ENCODE measurements at regions not wholly inside any gene's neighbourhood (a gene's known extent, or its start where the extent isn't known, plus 50 kb on each side); places are given as distances from the start of the nearest gene placed in this dataset.

DNA sequence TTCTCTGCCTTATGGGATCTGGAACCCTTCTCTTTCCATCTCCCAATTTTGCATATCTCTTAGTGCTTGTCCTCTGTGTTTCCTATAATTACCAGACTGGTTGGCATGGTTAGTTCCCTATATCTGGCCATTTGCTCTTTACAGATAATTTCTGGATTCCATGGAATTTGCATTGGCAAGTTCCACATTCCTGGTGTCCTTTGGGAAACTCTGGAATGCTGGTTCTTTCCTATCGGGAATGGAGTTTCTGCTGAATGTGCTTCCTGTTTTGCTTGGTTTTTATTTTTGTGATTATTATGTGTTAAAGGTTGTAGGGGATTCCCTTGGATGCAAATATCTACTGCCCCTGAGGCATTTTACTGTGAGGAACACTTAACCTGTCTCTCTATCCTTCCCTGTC is 193.0 kb upstream of the BTG1 start:
- Histone ChIP-seq H3K4me1 (ENCODE audit: insufficient read depth, low read length) (no peaks in the 10 kb centered on the region), H3K36me3 (ENCODE audit: insufficient read depth, low read length) (no peaks in the 10 kb centered on the region), H3K9me3 (ENCODE audit: insufficient read depth, low read depth, low read length) (no peaks in the 10 kb centered on the region), H3K9ac (ENCODE audit: low read depth, low read length) (no peak overlapping the region), H3K27ac (ENCODE audit: low read depth, low read length) (no peak overlapping the region), H3K4me3 (ENCODE audit: low read length) (no peak overlapping the region), H3K27me3 (ENCODE audit: insufficient read depth, low read length) (no peaks in the 10 kb centered on the region)
- WGBS: 96% methylated on average over 1 of the region's 1 CpG

- Histone ChIP-seq H3K9ac (ENCODE audit: low read depth, low read length) (no peak overlapping the region), H3K27ac (ENCODE audit: low read depth, low read length) (no peak overlapping the region), H3K27me3 (ENCODE audit: insufficient read depth, low read length) (no peaks in the 10 kb centered on the region), H3K9me3 (ENCODE audit: insufficient read depth, low read depth, low read length) (no peaks in the 10 kb centered on the region), H3K4me3 (ENCODE audit: low read length) (no peak overlapping the region), H3K36me3 (ENCODE audit: insufficient read depth, low read length) (no peaks in the 10 kb centered on the region), H3K4me1 (ENCODE audit: insufficient read depth, low read length) (no peaks in the 10 kb centered on the region)
- no CpG with 5 or more reads among the region's 2 CpGs for WGBS
These were observed 192.5 kb upstream of the BTG1 start for GRCh38 chr12:92338102-92338501.

GRCh38 chr12:92337128-92337527 is 191.5 kb upstream of the BTG1 start:
- Histone ChIP-seq H3K36me3 (ENCODE audit: insufficient read depth, low read length) (no peaks in the 10 kb centered on the region), H3K4me3 (ENCODE audit: low read length) (no peak overlapping the region), H3K9me3 (ENCODE audit: insufficient read depth, low read depth, low read length) (no peaks in the 10 kb centered on the region), H3K27ac (ENCODE audit: low read depth, low read length) (no peak overlapping the region), H3K4me1 (ENCODE audit: insufficient read depth, low read length) (no peaks in the 10 kb centered on the region), H3K27me3 (ENCODE audit: insufficient read depth, low read length) (no peaks in the 10 kb centered on the region), H3K9ac (ENCODE audit: low read depth, low read length) (no peak overlapping the region)
- WGBS: 98% methylated on average over 4 of the region's 4 CpGs

DNA sequence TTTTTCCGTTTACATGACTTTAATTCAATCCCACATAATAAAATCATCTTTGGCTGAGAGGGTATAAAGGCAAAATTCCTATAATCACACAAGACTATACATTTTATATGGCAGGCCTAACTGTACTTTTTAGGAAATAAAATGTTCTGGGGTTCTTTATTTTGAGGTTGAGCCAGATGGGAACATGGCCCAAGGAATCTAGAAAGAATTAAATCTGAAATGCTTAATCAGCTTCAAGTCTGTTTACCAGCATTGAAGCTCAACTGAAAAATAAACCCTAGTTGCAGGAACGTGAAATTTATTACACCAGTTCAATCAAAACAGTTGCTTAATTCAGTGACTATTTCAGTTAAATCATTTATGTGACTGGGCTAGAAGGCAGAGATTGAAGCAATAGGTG is 191.0 kb upstream of the BTG1 start:
- no peak overlapping the region for H3K4me3 ChIP-seq (ENCODE audit: low read length)
- WGBS: 95% methylated on average over 1 of the region's 2 CpGs
- H3K4me1 ChIP-seq (ENCODE audit: insufficient read depth, low read length): no peaks in the 10 kb centered on the region
- no peak overlapping the region for H3K9ac ChIP-seq (ENCODE audit: low read depth, low read length)
- H3K27me3 ChIP-seq (ENCODE audit: insufficient read depth, low read length): no peaks in the 10 kb centered on the region
- H3K36me3 ChIP-seq (ENCODE audit: insufficient read depth, low read length): no peaks in the 10 kb centered on the region
- H3K27ac ChIP-seq (ENCODE audit: low read depth, low read length): no peak overlapping the region
- no peaks in the 10 kb centered on the region for H3K9me3 ChIP-seq (ENCODE audit: insufficient read depth, low read depth, low read length)

- Histone ChIP-seq H3K9ac (ENCODE audit: low read depth, low read length) (no peak overlapping the region), H3K27me3 (ENCODE audit: insufficient read depth, low read length) (no peaks in the 10 kb centered on the region), H3K9me3 (ENCODE audit: insufficient read depth, low read depth, low read length) (no peaks in the 10 kb centered on the region), H3K4me3 (ENCODE audit: low read length) (no peak overlapping the region), H3K4me1 (ENCODE audit: insufficient read depth, low read length) (no peaks in the 10 kb centered on the region), H3K27ac (ENCODE audit: low read depth, low read length) (no peak overlapping the region), H3K36me3 (ENCODE audit: insufficient read depth, low read length) (no peaks in the 10 kb centered on the region)
- 94% methylated on average over 4 of the region's 4 CpGs for WGBS
These were observed 190.2 kb upstream of the BTG1 start for GRCh38 chr12:92335831-92336230.

GRCh38 chr12:92334552-92334951 is 188.9 kb upstream of the BTG1 start:
- Histone ChIP-seq H3K36me3 (ENCODE audit: insufficient read depth, low read length) (no peaks in the 10 kb centered on the region), H3K27me3 (ENCODE audit: insufficient read depth, low read length) (no peaks in the 10 kb centered on the region), H3K4me3 (ENCODE audit: low read length) (no peak overlapping the region), H3K9ac (ENCODE audit: low read depth, low read length) (no peak overlapping the region), H3K9me3 (ENCODE audit: insufficient read depth, low read depth, low read length) (no peaks in the 10 kb centered on the region), H3K27ac (ENCODE audit: low read depth, low read length) (no peak overlapping the region), H3K4me1 (ENCODE audit: insufficient read depth, low read length) (0 out of 2 replicates have a peak, but pooled peaks cover 5% of the 10 kb centered on the region)
- WGBS: 93% methylated on average over 4 of the region's 4 CpGs

DNA sequence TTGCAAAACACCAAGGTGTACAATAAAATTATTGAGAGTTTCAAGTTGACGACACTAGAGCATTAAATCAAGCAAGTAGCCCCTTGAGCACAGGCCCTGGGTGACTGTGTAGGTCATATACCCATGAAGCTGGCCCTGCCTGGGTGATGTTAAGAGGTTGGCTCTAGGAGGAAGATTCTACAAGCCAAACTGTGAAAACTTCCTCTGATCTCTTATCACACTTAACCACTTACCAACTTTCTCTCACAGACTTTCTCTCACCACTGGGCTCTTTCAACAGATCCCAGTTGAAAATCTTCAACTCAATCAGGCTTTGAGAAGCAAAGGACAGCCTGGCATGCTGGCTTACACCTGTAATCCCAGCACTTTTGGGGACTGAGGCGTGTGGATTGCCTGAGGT is 186.9 kb upstream of the BTG1 start:
- H3K4me3 ChIP-seq (ENCODE audit: low read length): no peak overlapping the region
- H3K4me1 ChIP-seq (ENCODE audit: insufficient read depth, low read length): 0 out of 2 replicates have a peak, but pooled peaks cover 5% of the 10 kb centered on the region
- no peaks in the 10 kb centered on the region for H3K9me3 ChIP-seq (ENCODE audit: insufficient read depth, low read depth, low read length)
- H3K36me3 ChIP-seq (ENCODE audit: insufficient read depth, low read length): no peaks in the 10 kb centered on the region
- H3K27ac ChIP-seq (ENCODE audit: low read depth, low read length): no peak overlapping the region
- H3K9ac ChIP-seq (ENCODE audit: low read depth, low read length): no peak overlapping the region
- 97% methylated on average over 2 of the region's 2 CpGs for WGBS
- no peaks in the 10 kb centered on the region for H3K27me3 ChIP-seq (ENCODE audit: insufficient read depth, low read length)

DNA sequence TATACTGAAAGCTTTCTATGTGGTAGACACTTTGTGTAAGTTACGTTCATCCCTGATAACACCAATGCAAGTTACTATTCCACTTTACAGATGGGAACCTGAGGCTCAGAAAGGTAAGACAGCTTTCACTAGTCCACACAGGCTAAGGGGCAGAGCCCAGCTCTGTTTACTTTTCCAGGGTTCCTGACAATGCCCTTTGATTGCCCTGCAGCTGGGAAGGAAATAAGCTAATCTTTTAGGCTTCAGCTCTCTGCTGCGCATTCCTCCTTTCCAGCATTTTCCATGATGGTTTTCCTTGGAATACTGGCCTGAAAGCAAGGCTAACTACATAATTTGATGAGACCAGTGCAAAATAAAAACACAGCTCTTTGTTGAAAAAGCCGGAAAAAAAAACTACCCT is 185.7 kb upstream of the BTG1 start:
- Histone ChIP-seq H3K4me3 (ENCODE audit: low read length) (no peak overlapping the region), H3K36me3 (ENCODE audit: insufficient read depth, low read length) (no peaks in the 10 kb centered on the region), H3K27ac (ENCODE audit: low read depth, low read length) (no peak overlapping the region), H3K9ac (ENCODE audit: low read depth, low read length) (no peak overlapping the region), H3K27me3 (ENCODE audit: insufficient read depth, low read length) (no peaks in the 10 kb centered on the region), H3K4me1 (ENCODE audit: insufficient read depth, low read length) (0 out of 2 replicates have a peak, but pooled peaks cover 5% of the 10 kb centered on the region), H3K9me3 (ENCODE audit: insufficient read depth, low read depth, low read length) (no peaks in the 10 kb centered on the region)
- 91% methylated on average over 3 of the region's 3 CpGs for WGBS

- WGBS: 91% methylated on average over 3 of the region's 3 CpGs
- Histone ChIP-seq H3K9ac (ENCODE audit: low read depth, low read length) (no peak overlapping the region), H3K4me1 (ENCODE audit: insufficient read depth, low read length) (0 out of 2 replicates have a peak, but pooled peaks cover 5% of the 10 kb centered on the region), H3K9me3 (ENCODE audit: insufficient read depth, low read depth, low read length) (no peaks in the 10 kb centered on the region), H3K27me3 (ENCODE audit: insufficient read depth, low read length) (no peaks in the 10 kb centered on the region), H3K36me3 (ENCODE audit: insufficient read depth, low read length) (no peaks in the 10 kb centered on the region), H3K27ac (ENCODE audit: low read depth, low read length) (no peak overlapping the region), H3K4me3 (ENCODE audit: low read length) (no peak overlapping the region)
These were observed 185.0 kb upstream of the BTG1 start for GRCh38 chr12:92330654-92331053.

GRCh38 chr12:92326877-92327276 is 181.2 kb upstream of the BTG1 start:
- H3K9ac ChIP-seq (ENCODE audit: low read depth, low read length): no peak overlapping the region
- no peak overlapping the region for H3K27ac ChIP-seq (ENCODE audit: low read depth, low read length)
- H3K4me3 ChIP-seq (ENCODE audit: low read length): no peak overlapping the region
- no peaks in the 10 kb centered on the region for H3K9me3 ChIP-seq (ENCODE audit: insufficient read depth, low read depth, low read length)
- H3K4me1 ChIP-seq (ENCODE audit: insufficient read depth, low read length): 0 out of 2 replicates have a peak, but pooled peaks cover 5% of the 10 kb centered on the region
- no peaks in the 10 kb centered on the region for H3K27me3 ChIP-seq (ENCODE audit: insufficient read depth, low read length)
- 91% methylated on average over 5 of the region's 5 CpGs for WGBS
- no peaks in the 10 kb centered on the region for H3K36me3 ChIP-seq (ENCODE audit: insufficient read depth, low read length)

DNA sequence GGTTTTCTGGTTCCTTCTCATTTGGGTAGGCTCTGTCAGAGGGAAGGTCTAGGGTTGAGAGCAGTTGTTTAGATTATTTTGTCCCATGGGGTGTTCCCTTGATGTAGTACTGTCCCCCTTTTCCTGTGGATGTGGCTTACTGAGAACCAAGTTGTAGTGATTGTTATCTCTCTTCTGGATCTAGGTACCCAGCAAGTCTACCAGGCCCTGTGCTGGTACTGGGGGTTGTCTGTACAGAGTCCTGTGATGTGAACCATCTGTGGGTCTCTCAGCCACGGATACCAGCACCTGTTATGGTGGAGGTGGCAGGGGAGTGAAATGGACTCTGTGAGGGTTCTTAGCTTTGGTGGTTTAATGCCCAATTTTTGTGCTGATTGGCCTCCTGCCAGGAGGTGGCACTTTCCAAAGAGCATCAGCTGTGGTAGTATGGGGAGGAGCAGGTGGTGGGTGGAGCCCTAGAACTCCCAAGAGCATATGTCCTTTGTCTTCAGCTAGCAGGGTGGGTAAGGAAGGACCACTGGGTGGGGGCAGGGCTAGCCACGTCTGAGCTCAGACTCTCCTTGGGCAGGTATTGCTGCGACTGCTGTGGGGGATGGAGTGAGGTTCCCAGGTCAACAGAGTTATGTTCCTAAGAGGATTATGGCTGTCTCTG is 179.3 kb upstream of the BTG1 start:
- H3K27ac ChIP-seq (ENCODE audit: low read depth, low read length): no peak overlapping the region
- H3K4me3 ChIP-seq (ENCODE audit: low read length): no peak overlapping the region
- no peaks in the 10 kb centered on the region for H3K27me3 ChIP-seq (ENCODE audit: insufficient read depth, low read length)
- 0 out of 2 replicates have a peak, but pooled peaks cover 1% of the 10 kb centered on the region for H3K4me1 ChIP-seq (ENCODE audit: insufficient read depth, low read length)
- H3K9ac ChIP-seq (ENCODE audit: low read depth, low read length): no peak overlapping the region
- no peaks in the 10 kb centered on the region for H3K9me3 ChIP-seq (ENCODE audit: insufficient read depth, low read depth, low read length)
- WGBS: 90% methylated on average over 3 of the region's 3 CpGs
- no peaks in the 10 kb centered on the region for H3K36me3 ChIP-seq (ENCODE audit: insufficient read depth, low read length)

DNA sequence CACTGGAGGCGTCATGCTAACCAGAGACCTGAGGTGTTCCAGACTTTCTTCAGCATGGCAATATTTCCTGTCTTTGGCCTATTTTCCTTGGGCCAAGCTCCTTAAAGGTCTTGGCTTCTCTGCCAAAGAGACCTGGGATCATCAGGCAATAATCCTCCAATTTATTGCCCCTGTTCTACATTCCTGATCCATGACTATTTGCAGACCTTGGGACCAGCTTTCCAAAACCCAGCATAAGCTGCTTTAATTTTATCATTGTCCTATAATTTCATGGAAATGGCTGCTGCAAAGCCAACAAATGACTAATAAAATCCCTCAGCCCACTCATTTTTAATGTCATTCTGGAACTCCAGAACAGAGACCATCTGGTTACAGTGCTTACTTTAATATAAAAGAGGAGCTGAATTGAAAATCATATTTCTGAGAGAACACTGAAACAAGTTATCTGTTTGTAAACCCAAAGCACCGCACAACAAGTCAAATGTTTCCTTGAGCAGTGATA is 166.9 kb upstream of the BTG1 start:
- WGBS: 96% methylated on average over 2 of the region's 2 CpGs

More for the DNA sequence above, 166.9 kb upstream of the BTG1 start:
- no peak overlapping the region for H3K9ac ChIP-seq (ENCODE audit: low read depth, low read length)
- no peaks in the 10 kb centered on the region for H3K36me3 ChIP-seq (ENCODE audit: insufficient read depth, low read length)
- no peaks in the 10 kb centered on the region for H3K27me3 ChIP-seq (ENCODE audit: insufficient read depth, low read length)
- H3K9me3 ChIP-seq (ENCODE audit: insufficient read depth, low read depth, low read length): no peaks in the 10 kb centered on the region
- H3K4me1 ChIP-seq (ENCODE audit: insufficient read depth, low read length): no peaks in the 10 kb centered on the region
- no peak overlapping the region for H3K4me3 ChIP-seq (ENCODE audit: low read length)
- H3K27ac ChIP-seq (ENCODE audit: low read depth, low read length): no peak overlapping the region

All from HUES64 (cell line).